ENCODE measurements at regions not wholly inside any gene's neighbourhood (a gene's known extent, or its start where the extent isn't known, plus 50 kb on each side); places are given as distances from the start of the nearest gene placed in this dataset.
"Not testable (repeated sequence)": the region's sequence is repeated elsewhere in the genome, so short reads cannot be mapped to it uniquely, and the experiment has no call there.

DNA sequence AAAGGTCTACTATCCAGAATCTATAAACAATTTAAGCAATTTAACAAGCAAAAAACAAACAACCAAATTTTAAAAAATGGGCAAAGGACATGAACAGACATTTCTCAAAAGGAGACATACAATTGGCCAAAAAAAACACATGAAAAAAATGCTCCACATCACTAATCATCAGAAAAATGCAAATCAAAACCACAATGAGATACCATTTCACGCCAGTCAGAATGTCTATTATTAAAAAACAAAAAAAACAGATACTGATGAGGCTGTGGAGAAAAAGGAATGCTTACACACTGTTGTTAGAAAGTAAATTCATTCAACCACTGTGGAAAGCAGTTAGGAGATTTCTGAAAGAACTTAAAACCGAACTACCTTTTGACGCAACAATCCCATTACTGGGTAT lies 66.4 kb upstream of the SESTD1 start:
- no peak overlapping the region for H3K27ac ChIP-seq
- TF ChIP-seq, protein P1, sequence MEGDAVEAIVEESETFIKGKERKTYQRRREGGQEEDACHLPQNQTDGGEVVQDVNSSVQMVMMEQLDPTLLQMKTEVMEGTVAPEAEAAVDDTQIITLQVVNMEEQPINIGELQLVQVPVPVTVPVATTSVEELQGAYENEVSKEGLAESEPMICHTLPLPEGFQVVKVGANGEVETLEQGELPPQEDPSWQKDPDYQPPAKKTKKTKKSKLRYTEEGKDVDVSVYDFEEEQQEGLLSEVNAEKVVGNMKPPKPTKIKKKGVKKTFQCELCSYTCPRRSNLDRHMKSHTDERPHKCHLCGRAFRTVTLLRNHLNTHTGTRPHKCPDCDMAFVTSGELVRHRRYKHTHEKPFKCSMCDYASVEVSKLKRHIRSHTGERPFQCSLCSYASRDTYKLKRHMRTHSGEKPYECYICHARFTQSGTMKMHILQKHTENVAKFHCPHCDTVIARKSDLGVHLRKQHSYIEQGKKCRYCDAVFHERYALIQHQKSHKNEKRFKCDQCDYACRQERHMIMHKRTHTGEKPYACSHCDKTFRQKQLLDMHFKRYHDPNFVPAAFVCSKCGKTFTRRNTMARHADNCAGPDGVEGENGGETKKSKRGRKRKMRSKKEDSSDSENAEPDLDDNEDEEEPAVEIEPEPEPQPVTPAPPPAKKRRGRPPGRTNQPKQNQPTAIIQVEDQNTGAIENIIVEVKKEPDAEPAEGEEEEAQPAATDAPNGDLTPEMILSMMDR (IDR thresholded peaks at IDR 0.05): no peak
- TF ChIP-seq ZFX (IDR thresholded peaks at IDR 0.05; ENCODE audit: borderline replicate concordance): no peak

DNA sequence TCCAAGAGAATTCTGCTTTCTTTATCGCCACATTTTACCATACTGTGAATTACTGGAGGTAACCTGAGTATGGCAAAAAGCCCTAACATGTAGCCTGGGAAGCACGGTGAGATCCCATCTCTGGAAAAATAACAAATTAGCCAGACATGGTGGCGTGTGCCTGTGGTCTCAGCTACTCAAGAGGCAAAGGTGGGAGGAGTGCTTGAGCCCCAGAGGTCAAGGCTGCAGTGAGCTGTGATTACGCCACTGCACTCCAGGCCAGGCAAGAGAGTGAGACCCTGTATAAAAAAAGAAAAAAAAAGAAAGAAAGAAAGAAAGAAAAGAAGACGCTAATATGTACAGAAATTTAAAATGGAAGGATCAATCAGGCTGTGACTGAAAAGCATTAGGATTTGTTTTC lies 57.7 kb upstream of the SESTD1 start:
- H3K27ac ChIP-seq: no peak overlapping the region
- no peak for TF ChIP-seq ZFX (IDR thresholded peaks at IDR 0.05; ENCODE audit: borderline replicate concordance)
- TF ChIP-seq, protein P1 (IDR thresholded peaks at IDR 0.05): no peak

DNA sequence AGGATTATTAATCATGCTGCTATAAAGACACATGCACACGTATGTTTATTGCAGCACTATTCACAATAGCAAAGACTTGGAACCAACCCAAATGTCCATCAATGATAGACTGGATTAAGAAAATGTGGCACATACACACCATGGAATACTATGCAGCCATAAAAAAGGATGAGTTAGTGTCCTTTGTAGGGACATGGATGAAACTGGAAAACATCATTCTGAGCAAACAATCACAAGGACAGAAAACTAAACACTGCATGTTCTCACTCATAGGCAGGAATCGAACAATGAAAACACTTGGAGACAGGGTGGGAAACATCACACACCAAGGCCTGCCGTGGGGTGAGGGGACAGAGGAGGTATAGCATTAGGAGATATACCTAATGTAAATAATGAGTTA lies 56.4 kb upstream of the SESTD1 start:
- not testable (repeated sequence) for H3K27ac ChIP-seq

DNA sequence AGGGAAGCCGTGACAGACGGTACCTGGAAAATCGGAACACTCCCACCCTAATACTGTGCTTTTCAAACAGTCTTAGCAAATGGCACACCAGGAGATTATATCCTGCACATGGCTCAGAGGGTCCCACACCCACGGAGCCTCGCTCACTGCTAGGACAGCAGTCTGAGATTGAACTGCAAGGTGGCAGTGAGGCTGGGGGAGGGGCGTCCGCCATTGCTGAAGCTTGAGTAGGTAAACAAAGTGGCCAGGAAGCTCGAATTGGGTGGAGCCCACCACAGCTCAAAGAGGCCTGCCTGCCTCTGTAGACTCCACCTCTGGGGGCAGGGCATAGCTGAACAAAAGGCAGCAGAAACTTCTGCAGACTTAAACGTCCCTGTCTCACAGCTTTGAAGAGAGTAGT lies 50.1 kb upstream of the SESTD1 start:
- not testable (repeated sequence) for H3K27ac ChIP-seq

Measured in 22Rv1 (cell line).